ENCODE measurements at regions not wholly inside any gene's neighbourhood (a gene's known extent, or its start where the extent isn't known, plus 50 kb on each side); places are given as distances from the start of the nearest gene placed in this dataset.

GRCh38 chr1:83813576-83813975 lies 185.4 kb downstream of the TTLL7 start:
- no peak for DNase-seq

GRCh38 chr1:83810144-83810543 lies 188.8 kb downstream of the TTLL7 start:
- no peak for DNase-seq

- no peak for DNase-seq
These were observed 190.4 kb downstream of the TTLL7 start for GRCh38 chr1:83808536-83808935.

GRCh38 chr1:83807821-83808220 lies 191.1 kb downstream of the TTLL7 start:
- no peak for DNase-seq

GRCh38 chr1:83807231-83807630 lies 191.7 kb downstream of the TTLL7 start:
- no peak for DNase-seq

- no peak for DNase-seq
These were observed 193.0 kb downstream of the TTLL7 start for GRCh38 chr1:83805921-83806320.

- no peak for DNase-seq
These were observed 196.3 kb downstream of the TTLL7 start for GRCh38 chr1:83802460-83803152.

GRCh38 chr1:83802023-83802422 lies 196.9 kb downstream of the TTLL7 start:
- DNase-seq, result no peak

GRCh38 chr1:83800066-83800465 lies 198.9 kb downstream of the TTLL7 start:
- no peak for DNase-seq

GRCh38 chr1:83799594-83799993 lies 199.3 kb downstream of the TTLL7 start:
- no peak for DNase-seq

- no peak for DNase-seq
These were observed 200.0 kb downstream of the TTLL7 start for GRCh38 chr1:83798965-83799364.

GRCh38 chr1:83796409-83796808 lies 202.5 kb downstream of the TTLL7 start:
- no peak for DNase-seq

GRCh38 chr1:83794384-83794783 lies 204.5 kb downstream of the TTLL7 start:
- no peak for DNase-seq

GRCh38 chr1:83791821-83792437 lies 207.0 kb downstream of the TTLL7 start:
- DNase-seq, result no peak

- DNase-seq, result no peak
These were observed 208.5 kb downstream of the TTLL7 start for GRCh38 chr1:83790446-83790845.

GRCh38 chr1:83787246-83787998 lies 211.5 kb downstream of the TTLL7 start:
- no peak for DNase-seq

- no peak for DNase-seq
These were observed 217.3 kb downstream of the TTLL7 start for GRCh38 chr1:83781667-83782066.

GRCh38 chr1:83779565-83779964 lies 219.4 kb downstream of the TTLL7 start:
- no peak for DNase-seq

GRCh38 chr1:83777758-83778101 lies 221.2 kb downstream of the TTLL7 start:
- DNase-seq, result no peak

GRCh38 chr1:83776913-83777757 lies 221.8 kb downstream of the TTLL7 start:
- DNase-seq, result no peak

GRCh38 chr1:83775977-83776603 lies 222.8 kb downstream of the TTLL7 start:
- no peak for DNase-seq

GRCh38 chr1:83773059-83773458 lies 225.9 kb downstream of the TTLL7 start:
- DNase-seq, result no peak

- no peak for DNase-seq
These were observed 228.6 kb downstream of the TTLL7 start for GRCh38 chr1:83770319-83770661.

All from activated gamma-delta T cell treated with Interleukin-2 at 50 U/mL for 16 hours (primary cell).